H1 (cell line): ENCODE measurements at regions not wholly inside any gene's neighbourhood (a gene's known extent, or its start where the extent isn't known, plus 50 kb on each side); places are given as distances from the start of the nearest gene placed in this dataset.

ENCODE experiments used
- CTCF ChIA-PET: fragments of 300-600 bp; sonication (Branson Sonifier 250); formaldehyde crosslinking; loops from one replicate; lab custom pipeline; 2021; ENCODE audit not compliant: partially characterized antibody; lab: Charles Lee
- POLR2A ChIA-PET: fragments of 300-600 bp; sonication (Branson Sonifier 250); formaldehyde crosslinking; loops from one replicate; lab custom pipeline; 2021; ENCODE audit warnings: inconsistent platforms; ENCODE audit not compliant: partially characterized antibody; lab: Charles Lee
- DNase-seq, 2 experiments: peaks; one replicate each; pipeline versions ENCODE4 v3.0.0 to v3.0.0-alpha.2; 2010 to 2022; ENCODE audit warnings: low spot score in 2 of 2, low read depth in 1 of 2, mixed read lengths in 1 of 2
- FAIRE-seq: peaks from 2 replicates; lab custom pipeline; 2011; peaks lifted over from hg19 to GRCh38; lab: Jason Lieb, UNC
- H2AFZ ChIP-seq: 2 replicates; pipeline ENCODE4 v1.8.1; 2012; ENCODE audit warnings: low read length, inconsistent platforms
- H2AK5ac ChIP-seq: 2 replicates; pipeline ENCODE4 v1.6.1; 2013; ENCODE audit warnings: low read depth, low read length
- H2BK120ac ChIP-seq: replicated peaks from 2 replicates; pipeline ENCODE3; 2013; ENCODE audit warnings: low read depth, low read length, inconsistent platforms
- H2BK12ac ChIP-seq: 2 replicates; pipeline ENCODE4 v1.6.1; 2013; ENCODE audit warnings: low read depth, low read length
- H2BK15ac ChIP-seq: 2 replicates; pipeline ENCODE4 v1.6.1; 2013; ENCODE audit warnings: low read length
- H2BK20ac ChIP-seq: 2 replicates; pipeline ENCODE4 v1.6.1; 2013; ENCODE audit warnings: low read length
- H2BK5ac ChIP-seq: 2 replicates; pipeline ENCODE4 v1.6.1; 2013; ENCODE audit warnings: low read depth, low read length
- H3K14ac ChIP-seq: 2 replicates; pipeline ENCODE4 v1.6.1; 2013; ENCODE audit warnings: inconsistent platforms; ENCODE audit not compliant: insufficient read length
- H3K18ac ChIP-seq: 2 replicates; pipeline ENCODE4 v1.6.1; 2013; ENCODE audit warnings: low read length; ENCODE audit errors: extremely low read depth
- H3K23ac ChIP-seq: 2 replicates; pipeline ENCODE4 v1.6.1; 2013; ENCODE audit warnings: inconsistent platforms; ENCODE audit not compliant: insufficient read length
- H3K23me2 ChIP-seq: 2 replicates; pipeline ENCODE4 v1.6.1; 2013; ENCODE audit warnings: low read depth, low read length
- H3K27ac ChIP-seq: 2 replicates; pipeline ENCODE4 v1.6.1; 2011; ENCODE audit warnings: low read depth, low read length, inconsistent platforms
- H3K27me3 ChIP-seq, 4 experiments: replicated peaks in 1 of 4; 1 replicate in 1 of 4; 2 replicates in 3 of 4; pipeline versions ENCODE4 v1.6.1 to v1.8.1; 2011 to 2013; ENCODE audit warnings: low read length in 3 of 4, mild to moderate bottlenecking in 3 of 4, inconsistent platforms in 2 of 4, mixed read lengths in 2 of 4, moderate library complexity in 1 of 4; ENCODE audit not compliant: control insufficient read depth in 3 of 4, insufficient read depth in 3 of 4; ENCODE audit errors: extremely low read depth in 1 of 4
- H3K36me3 ChIP-seq, 4 experiments: 2 replicates each; pipeline versions ENCODE4 v1.6.1 to v1.8.1; 2011 to 2013; ENCODE audit warnings: mild to moderate bottlenecking in 4 of 4, low read length in 3 of 4, moderate library complexity in 2 of 4, control low read depth in 1 of 4, inconsistent platforms in 1 of 4; ENCODE audit not compliant: insufficient read depth in 4 of 4, control insufficient read depth in 2 of 4
- H3K4ac ChIP-seq: replicated peaks from 2 replicates; pipeline ENCODE3; 2013; ENCODE audit warnings: low read length, low read depth, mixed read lengths, inconsistent platforms; ENCODE audit not compliant: insufficient read length
- H3K4me1 ChIP-seq, 4 experiments: replicated peaks in 1 of 4; 1 replicate in 1 of 4; 2 replicates in 3 of 4; pipeline versions ENCODE4 v1.6.1 to v1.8.1; 2011 to 2013; ENCODE audit warnings: low read length in 3 of 4, inconsistent platforms in 2 of 4, mixed read lengths in 1 of 4; ENCODE audit not compliant: insufficient read depth in 4 of 4, control insufficient read depth in 3 of 4
- H3K4me2 ChIP-seq, 2 experiments: 2 replicates each; pipeline versions ENCODE4 v1.6.1 to v1.8.1; 2011 to 2013; ENCODE audit warnings: low read depth in 2 of 2, low read length in 2 of 2, control low read depth in 1 of 2, inconsistent platforms in 1 of 2, mild to moderate bottlenecking in 1 of 2; ENCODE audit not compliant: insufficient read depth in 1 of 2
- H3K4me3 ChIP-seq, 4 experiments: fragments of 200-600, 300-600 bp in 1 of 4; sonication (generic), shearing (Covaris generic), sonication (Bioruptor Twin) in 1 of 4; 2 replicates each; pipeline versions ENCODE4 v1.5.1 to v1.8.1; 2011 to 2016; ENCODE audit warnings: low read length in 4 of 4, low read depth in 3 of 4, control low read depth in 2 of 4, inconsistent platforms in 2 of 4, mild to moderate bottlenecking in 2 of 4, mixed read lengths in 1 of 4, moderate library complexity in 1 of 4; ENCODE audit not compliant: insufficient read depth in 2 of 4; ENCODE audit errors: extremely low read depth in 1 of 4
- H3K56ac ChIP-seq: replicated peaks from 2 replicates; pipeline ENCODE3; 2013; ENCODE audit warnings: low read depth, mild to moderate bottlenecking, mixed read lengths, low read length, inconsistent platforms; ENCODE audit not compliant: insufficient read length
- H3K79me1 ChIP-seq: 2 replicates; pipeline ENCODE4 v1.6.1; 2013; ENCODE audit warnings: low read depth, low read length, control low read depth
- H3K79me2 ChIP-seq, 2 experiments: 2 replicates each; pipeline versions ENCODE4 v1.6.1 to v1.8.1; 2012 to 2013; ENCODE audit warnings: low read length in 2 of 2, mild to moderate bottlenecking in 2 of 2, inconsistent platforms in 1 of 2; ENCODE audit not compliant: insufficient read depth in 2 of 2, control insufficient read depth in 1 of 2
- H3K9ac ChIP-seq, 4 experiments: replicated peaks in 1 of 4; 1 replicate in 1 of 4; 2 replicates in 3 of 4; pipeline versions ENCODE4 v1.6.1 to v1.8.1; 2011 to 2013; ENCODE audit warnings: low read depth in 3 of 4, low read length in 3 of 4, control low read depth in 2 of 4, mild to moderate bottlenecking in 2 of 4, moderate library complexity in 2 of 4, inconsistent platforms in 1 of 4; ENCODE audit errors: extremely low read depth in 1 of 4
- H3K9me3 ChIP-seq, 2 experiments: 2 replicates each; pipeline versions ENCODE4 v1.6.1 to v1.8.1; 2012 to 2013; ENCODE audit warnings: mild to moderate bottlenecking in 2 of 2, moderate library complexity in 2 of 2, control low read depth in 1 of 2, inconsistent platforms in 1 of 2, low read depth in 1 of 2, low read length in 1 of 2, mixed read lengths in 1 of 2; ENCODE audit not compliant: insufficient read depth in 2 of 2
- H4K20me1 ChIP-seq, 2 experiments: replicated peaks in 1 of 2; 2 replicates each; pipeline versions ENCODE3 to v1.8.1; 2011 to 2013; ENCODE audit warnings: inconsistent platforms in 2 of 2, low read length in 2 of 2, mild to moderate bottlenecking in 1 of 2; ENCODE audit not compliant: insufficient read depth in 2 of 2, control insufficient read depth in 1 of 2
- H4K5ac ChIP-seq: 2 replicates; pipeline ENCODE4 v1.6.1; 2013; ENCODE audit warnings: low read length, low read depth, mixed read lengths, inconsistent platforms; ENCODE audit not compliant: insufficient read length
- H4K8ac ChIP-seq: 2 replicates; pipeline ENCODE4 v1.8.0; 2013; ENCODE audit warnings: mild to moderate bottlenecking, moderate library complexity, low read length, inconsistent platforms; ENCODE audit not compliant: insufficient read depth; ENCODE audit errors: extremely low read depth
- H4K91ac ChIP-seq: replicated peaks from 2 replicates; pipeline ENCODE3; 2013; ENCODE audit warnings: low read length, mixed read lengths, inconsistent platforms; ENCODE audit not compliant: insufficient read length
- CTBP2 ChIP-seq: IDR thresholded peaks from 2 replicates; pipeline ENCODE4 v1.7.0; 2011; ENCODE audit warnings: borderline replicate concordance, mild to moderate bottlenecking, moderate library complexity, mixed read lengths, low read length; ENCODE audit not compliant: insufficient read depth, insufficient read length
- KDM4A ChIP-seq: IDR thresholded peaks from one replicate; pipeline ENCODE4 v1.7.1; 2012; ENCODE audit warnings: low read depth, mild to moderate bottlenecking, moderate library complexity, low read length, inconsistent platforms; ENCODE audit not compliant: severe bottlenecking
- POLR2AphosphoS5 ChIP-seq: IDR thresholded peaks from 2 replicates; pipeline ENCODE4 v1.6.1; 2011; ENCODE audit warnings: low read depth, low read length
- RBBP5 ChIP-seq: IDR thresholded peaks from 2 replicates; pipeline ENCODE4 v1.7.1; 2012; ENCODE audit warnings: low read depth, mild to moderate bottlenecking, inconsistent platforms, low read length, moderate library complexity, borderline replicate concordance
- SRF ChIP-seq: IDR thresholded peaks from 2 replicates; pipeline ENCODE4 v1.6.1; 2011; ENCODE audit warnings: mild to moderate bottlenecking, low read depth, low read length, moderate library complexity
- TAF1 ChIP-seq: IDR thresholded peaks from 2 replicates; pipeline ENCODE4 v1.6.1; 2011; ENCODE audit warnings: mild to moderate bottlenecking, low read depth, low read length
- TCF12 ChIP-seq: IDR thresholded peaks from 2 replicates; pipeline ENCODE4 v1.6.1; 2011; ENCODE audit warnings: low read depth, mild to moderate bottlenecking, low read length
- WGBS, 2 experiments: shearing (Covaris generic) in 1 of 2; methylation state at CpG; one replicate each; pipeline versions ENCODE4 v1.1.6 to v1.1.7; 2013 to 2015; ENCODE audit warnings: low lambda C conversion rate in 2 of 2, mixed read lengths in 2 of 2, inconsistent platforms in 1 of 2, low coverage in 1 of 2, missing lambda C conversion rate in 1 of 2; ENCODE audit not compliant: insufficient replicate concordance in 2 of 2, insufficient coverage in 1 of 2, insufficient read length in 1 of 2; ENCODE audit errors: extremely low coverage in 1 of 2, missing lambda C conversion rate in 1 of 2; 5-methylcytosine and 5-hydroxymethylcytosine counted together

DNA sequence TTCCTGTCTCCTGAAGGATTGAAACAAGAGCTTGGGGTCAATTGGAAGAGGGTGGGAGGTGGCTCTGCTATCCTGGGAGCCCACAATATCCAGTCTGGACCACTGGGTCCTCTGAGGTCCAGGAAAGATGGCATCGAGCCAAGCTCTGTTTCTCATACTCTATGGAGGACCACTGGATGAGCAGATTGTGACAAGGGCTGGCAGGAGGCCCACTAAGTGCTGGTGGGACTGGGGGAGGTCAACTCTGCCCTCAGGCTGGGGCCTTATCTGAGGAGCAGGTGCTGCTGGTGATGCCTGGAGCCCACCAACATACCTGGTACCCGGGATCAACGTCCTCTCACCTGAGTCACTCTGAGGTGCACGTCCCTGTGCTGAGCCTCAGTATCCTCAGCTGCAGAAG is 142.4 kb downstream of the NDUFA10 start:
- no peak overlapping the region for H3K9ac ChIP-seq
- TF ChIP-seq POLR2AphosphoS5 (no peak), TAF1 (no peak), TCF12 (no peak), KDM4A (no peak), CTBP2 (no peak), RBBP5 (no peak), SRF (no peak)

More for the DNA sequence above, 142.4 kb downstream of the NDUFA10 start:
- Histone ChIP-seq H4K20me1 (no peaks in the 10 kb centered on the region), H3K79me2 (no peaks in the 10 kb centered on the region), H2AFZ (no peak overlapping the region), H3K18ac (no peak overlapping the region), H3K4me1 (peaks cover 0 to under 1% (median 0%) of the 10 kb centered on the region in 4 experiments; a peak in 2 of 7 replicates), H3K23ac (no peak overlapping the region), H2BK12ac (no peak overlapping the region), H3K23me2 (no peaks in the 10 kb centered on the region), H4K8ac (no peak overlapping the region), H2BK20ac (no peak overlapping the region), H3K9me3 (peaks cover 15 to 16% of the 10 kb centered on the region in 2 experiments), H4K5ac (no peak overlapping the region), H3K27me3 (no peaks in the 10 kb centered on the region; a peak in 2 of 7 replicates), H2BK120ac (no peak overlapping the region), H3K79me1 (no peaks in the 10 kb centered on the region), H2AK5ac (no peak overlapping the region), H4K91ac (no peak overlapping the region), H3K56ac (no peak overlapping the region), H3K4me3 (no peak overlapping the region), H3K36me3 (no peaks in the 10 kb centered on the region), H3K4me2 (no peak overlapping the region), H3K4ac (no peak overlapping the region), H2BK5ac (no peak overlapping the region), H3K27ac (no peak overlapping the region), H3K14ac (no peak overlapping the region), H2BK15ac (no peak overlapping the region)
- ChIA-PET POLR2A (no interaction called here), CTCF (interaction anchor here (0.5 to 1.0 kb wide), 2 partner anchors 35 to 1486 kb away, joined by 3 to 4 read pairs; no protein-coding TSS in a partner anchor)
- DNase-seq: peak in 1 of 2 experiments; percentile 14
- FAIRE-seq: no peak
- WGBS, 2 experiments: 81% methylated on average over 4 of the region's 4 CpGs; no CpG with 5 or more reads in 1 of the 2 experiments
